HG03521 (cell line): ENCODE measurements at regions not wholly inside any gene's neighbourhood (a gene's known extent, or its start where the extent isn't known, plus 50 kb on each side); places are given as distances from the start of the nearest gene placed in this dataset.

Source experiments
- ATAC-seq: cut with Tn5 transposase; IDR thresholded peaks from one replicate; pipeline ENCODE4 v1.9.1; 2021; ENCODE audit warnings: mild to moderate bottlenecking, moderate library complexity; ENCODE audit not compliant: unreplicated experiment

DNA sequence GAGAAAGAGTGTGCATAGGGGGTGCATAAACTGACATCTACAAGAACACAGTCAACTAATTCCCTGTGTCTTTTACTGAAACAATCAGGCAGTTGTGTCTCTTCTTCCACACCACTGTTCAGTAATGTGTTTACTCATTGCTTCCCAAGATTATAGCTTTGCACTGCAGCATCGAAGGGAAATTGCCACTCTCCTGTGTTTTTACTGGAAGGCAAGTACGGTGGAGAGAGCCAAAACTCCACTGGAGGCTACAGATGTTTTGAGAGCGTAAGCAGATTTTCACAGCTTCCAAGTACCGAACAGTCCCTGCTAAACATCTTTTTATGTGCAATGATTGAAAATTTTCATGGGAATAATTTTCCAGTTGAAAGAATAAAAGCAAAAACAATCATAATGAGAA lies 510.5 kb upstream of the AKR1E2 start:
- ATAC-seq = no peak

DNA sequence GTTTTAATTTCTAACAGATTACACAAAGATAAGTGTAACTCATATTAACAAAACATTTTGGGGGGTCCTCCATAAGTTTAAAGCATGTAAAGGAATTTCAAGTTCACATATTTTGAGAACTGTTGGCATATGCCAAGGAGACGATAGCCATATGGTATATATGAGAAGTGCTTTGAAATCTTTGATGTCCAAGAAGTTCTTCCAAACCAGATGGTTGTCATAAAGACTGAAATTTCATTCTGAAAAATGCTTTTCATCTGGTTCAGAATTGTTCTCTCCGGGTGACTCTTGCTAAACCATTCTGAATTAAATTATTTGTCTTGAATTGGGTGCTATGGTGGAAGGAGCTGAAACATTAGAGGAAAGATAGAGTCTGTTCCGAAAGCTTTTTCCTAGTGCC lies 513.0 kb upstream of the AKR1E2 start:
- no peak for ATAC-seq

DNA sequence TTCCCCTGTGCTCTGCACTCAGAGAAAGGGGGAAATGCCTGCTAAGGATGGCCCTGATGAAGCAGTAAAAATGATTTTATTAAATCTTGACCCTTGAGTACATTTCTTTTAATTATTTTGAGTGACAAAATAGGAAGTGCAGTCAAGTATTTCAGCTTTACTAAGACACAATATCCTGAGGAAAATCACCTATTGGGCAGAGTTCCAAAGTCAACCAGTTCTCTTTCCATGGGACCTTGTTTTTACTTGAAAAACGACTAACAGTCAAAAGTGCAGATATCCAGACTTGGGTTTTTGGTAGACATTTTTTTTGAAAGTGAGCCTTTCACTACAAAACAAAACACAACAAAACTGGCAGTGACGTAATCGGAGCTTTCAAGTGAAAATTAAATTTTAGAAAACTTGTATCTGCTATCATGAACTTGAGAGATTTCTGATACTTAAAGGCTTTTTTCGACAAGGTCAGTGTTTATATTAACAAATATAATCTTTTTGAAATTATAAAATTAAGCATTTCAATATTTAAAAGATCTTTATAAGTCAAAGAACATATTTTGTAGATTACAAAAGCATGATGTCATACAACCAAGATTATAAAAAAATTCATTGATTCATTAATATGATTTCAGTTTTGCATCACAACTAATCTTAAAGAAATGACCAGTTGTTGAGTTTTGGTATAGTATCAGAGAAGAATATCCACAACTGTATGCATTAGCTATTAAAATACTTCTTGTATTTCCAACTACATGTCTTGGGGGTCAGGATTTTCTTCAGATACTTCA lies 513.8 kb upstream of the AKR1E2 start:
- ATAC-seq = no peak

DNA sequence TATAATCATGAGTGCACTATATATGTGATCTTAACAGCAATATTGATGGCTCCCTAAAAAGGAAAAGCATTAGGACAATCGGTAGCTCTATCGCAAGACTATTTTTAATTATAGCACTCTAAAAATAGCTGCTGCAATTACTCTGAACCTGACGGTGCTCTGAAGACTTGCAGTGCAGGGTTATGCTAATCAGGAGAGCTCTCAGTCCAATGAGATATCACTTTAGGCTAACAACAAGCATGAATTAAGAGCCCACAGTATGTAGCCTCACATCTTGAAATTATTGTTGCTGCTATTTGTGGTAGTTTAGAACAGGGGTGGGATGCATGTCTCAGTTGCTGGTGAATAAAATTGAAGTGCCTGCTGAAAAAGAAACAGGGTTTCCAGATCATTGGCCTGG lies 515.8 kb upstream of the AKR1E2 start:
- ATAC-seq = no peak

DNA sequence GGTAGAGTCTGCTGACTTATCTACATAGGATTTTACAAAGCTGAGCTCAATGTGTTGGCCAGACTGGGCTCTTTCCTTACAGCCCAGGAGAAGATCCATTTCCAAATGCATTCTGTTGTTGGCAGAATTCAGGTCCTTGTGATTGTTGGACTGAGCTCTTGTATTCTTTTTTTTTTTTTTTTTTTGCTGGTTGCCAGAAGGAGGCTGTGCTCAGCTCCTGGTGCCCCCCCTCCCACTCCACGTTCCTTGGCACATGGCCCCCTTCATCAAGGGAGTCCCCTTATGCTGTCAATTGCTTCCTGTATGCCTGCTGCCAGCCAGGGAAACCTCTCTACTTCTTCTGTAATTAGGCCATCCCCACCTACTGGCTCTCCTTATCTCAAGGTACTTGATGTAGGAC lies 518.1 kb upstream of the AKR1E2 start:
- ATAC-seq = no peak

DNA sequence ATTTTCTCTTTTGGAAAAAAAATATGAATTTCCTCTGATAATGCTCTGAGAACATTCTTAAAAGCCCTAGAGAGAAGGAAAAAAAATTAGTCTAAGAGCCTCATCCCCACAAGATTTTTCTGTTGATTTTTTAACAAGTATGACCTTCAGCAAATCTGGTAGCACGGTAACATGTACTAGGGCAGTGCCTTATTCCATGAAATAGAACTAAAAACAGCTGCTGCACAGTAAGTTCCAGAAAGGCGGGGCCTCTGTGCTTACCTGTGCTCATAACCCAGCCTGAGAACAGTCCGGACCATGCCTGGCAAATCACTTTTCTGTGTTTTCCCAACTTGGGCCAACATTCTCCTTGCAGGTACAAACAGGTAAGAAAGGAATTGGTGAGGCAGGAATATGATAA lies 519.1 kb upstream of the AKR1E2 start:
- no peak for ATAC-seq

DNA sequence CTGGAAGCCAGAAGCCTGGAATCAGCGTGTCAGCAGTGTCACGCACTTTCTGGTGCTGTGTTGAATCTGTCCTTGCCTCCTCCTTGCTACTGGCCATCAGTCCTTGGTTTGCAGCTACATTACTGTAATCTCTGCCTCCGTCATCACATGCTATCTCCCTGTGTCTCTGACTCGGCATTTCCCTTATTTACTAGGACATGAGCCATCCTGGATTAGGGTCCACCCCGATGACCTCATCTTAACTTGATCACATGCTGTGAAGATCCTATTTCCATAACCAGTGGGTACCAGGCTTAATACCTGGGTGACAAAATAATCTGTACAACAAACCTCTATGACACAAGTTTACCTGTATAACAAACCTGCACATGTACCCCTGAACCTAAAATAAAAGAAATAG lies 518.0 kb upstream of the KLF6 start:
- ATAC-seq = no peak

DNA sequence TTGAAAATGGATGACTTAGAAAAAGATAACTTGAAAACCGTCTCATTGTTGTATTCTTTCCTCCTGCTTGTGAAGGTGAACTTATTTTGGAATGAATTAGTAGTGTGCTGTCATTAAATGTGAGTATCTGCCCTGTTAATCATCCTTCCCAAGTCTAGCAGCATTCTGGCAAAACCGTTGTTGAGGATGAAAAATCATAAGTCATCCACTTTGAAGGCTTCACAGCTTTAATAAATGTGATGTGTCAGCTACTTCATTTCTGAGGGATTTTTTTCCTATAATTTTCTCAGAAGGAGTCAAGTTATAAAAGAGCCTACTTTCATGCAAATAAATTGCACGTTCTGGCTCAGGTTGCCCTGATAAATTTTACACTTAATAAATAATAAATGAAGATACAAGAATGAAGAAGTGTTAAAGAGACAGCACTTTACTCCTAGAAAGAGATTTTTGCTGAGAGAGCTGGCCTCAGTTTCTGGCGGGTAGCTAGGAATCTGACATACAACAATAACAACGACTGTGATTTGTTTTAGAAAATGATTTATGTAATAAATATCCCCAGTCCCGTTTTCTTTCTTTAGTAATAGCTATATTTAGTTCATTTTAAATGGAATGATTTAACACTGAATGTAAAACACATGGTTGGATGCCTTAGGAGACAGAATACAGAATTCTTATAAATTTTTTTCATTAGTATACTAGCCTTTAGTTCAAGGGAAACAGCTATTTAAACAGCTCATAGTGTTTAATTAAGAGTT lies 516.5 kb upstream of the KLF6 start:
- no peak for ATAC-seq

DNA sequence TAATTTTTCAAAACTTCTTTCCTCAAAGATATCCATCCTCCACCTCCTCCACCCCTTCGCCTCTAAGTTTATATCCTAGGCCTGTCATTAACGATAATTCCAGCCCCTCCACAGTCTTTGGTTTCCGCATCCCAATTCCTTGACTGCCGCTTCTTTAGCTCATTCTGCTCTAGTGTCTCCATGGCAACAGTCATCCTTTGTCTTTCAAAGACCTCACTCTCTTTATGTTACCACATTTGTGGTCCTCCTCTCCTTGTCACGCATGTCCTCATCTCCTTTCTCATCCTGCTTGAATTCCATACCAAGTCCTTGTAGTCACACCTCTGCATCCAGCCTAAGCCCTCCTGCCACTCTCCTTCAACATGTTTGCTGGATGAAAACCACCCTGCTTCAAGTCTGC lies 511.2 kb upstream of the KLF6 start:
- ATAC-seq = no peak

DNA sequence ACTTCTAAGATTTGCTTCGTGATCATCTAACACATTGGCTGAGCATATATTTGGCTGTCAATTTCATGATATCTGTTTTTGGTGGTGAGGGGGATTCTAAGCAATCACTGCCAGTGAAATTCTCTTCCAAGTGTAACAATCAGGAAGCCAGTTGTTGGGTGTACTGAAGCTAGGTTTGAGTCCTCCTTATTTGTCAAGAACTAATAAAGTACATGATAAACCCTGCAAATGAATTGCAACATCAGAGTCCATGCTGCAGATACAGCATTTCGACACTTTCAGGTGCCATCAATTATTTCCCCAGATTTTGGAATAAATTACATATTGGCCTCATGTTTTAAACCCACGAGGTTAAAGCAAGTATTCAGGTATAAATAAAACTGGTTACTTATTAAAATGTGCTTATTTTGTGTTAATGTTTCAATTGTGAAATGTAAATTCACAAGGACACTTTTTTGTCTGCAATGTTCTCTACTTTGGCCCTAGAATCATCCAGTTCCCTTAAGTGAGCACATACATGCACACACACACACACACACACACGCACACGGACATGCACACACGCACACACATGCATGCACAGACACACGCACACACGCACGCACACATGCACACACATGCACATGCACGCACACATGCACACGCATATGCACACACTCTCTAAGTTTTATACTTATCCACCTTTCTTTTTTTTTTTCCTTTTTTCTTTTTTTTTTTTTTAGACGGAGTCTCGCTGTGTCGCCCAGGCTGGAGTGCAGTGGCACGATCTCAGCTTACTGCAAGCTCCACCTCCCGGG lies 510.2 kb upstream of the KLF6 start:
- ATAC-seq = no peak

DNA sequence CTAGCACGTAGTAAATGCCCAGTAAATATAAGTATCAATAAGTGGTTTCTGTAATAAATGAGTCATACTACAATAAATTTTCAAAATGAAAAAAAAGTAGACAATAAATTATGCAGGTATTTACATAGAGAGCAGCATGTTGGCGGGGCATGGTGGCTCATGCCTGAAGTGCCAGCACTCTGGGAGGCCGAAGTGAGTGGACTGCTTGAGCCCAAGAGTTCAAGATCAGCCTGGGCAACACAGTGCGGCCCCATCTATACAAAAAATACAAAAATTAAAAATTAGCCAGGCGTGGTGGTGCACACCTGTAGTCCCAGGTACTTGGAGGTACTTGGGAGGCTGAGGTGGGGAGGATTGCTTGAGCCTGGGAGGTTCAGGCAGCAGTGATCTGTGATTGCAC lies 509.3 kb upstream of the KLF6 start:
- no peak for ATAC-seq

DNA sequence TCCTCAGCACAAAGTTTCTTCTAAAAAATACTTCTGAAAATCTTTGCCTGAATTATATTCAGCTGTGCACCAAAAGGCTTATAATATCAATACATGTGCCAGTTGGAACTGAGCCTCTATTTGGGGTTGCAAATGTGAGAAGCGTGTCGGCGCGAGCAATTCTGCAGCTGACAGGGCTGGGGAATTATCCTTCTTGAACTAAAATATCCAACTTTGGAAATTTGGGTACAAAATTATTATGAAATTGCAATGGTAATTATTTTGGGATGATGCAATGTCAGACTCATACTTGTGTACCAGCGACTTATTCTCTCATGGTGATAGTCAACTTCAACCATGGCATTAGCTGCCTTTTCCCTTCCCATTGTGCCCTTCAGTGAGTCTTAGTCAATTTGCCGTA lies 507.0 kb upstream of the KLF6 start:
- no peak for ATAC-seq

DNA sequence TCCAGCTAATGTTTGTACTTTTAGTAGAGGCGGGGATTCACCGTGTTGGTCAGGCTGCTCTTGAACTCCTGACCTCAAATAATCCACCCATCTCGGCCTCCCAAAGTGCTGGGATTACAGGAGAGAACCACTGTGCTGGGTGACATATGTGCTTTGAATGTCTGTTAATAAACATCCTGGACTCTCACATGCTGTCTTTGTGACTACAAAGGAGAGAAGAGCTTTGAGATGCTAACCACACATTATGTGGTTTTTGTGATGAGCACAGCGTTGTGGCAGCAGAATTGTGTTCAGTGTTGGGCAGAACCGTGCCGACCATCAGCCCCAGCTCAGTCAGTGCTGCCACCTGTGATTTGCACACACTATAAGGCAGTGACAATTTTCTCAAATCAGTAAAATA lies 500.1 kb upstream of the KLF6 start:
- no peak for ATAC-seq

DNA sequence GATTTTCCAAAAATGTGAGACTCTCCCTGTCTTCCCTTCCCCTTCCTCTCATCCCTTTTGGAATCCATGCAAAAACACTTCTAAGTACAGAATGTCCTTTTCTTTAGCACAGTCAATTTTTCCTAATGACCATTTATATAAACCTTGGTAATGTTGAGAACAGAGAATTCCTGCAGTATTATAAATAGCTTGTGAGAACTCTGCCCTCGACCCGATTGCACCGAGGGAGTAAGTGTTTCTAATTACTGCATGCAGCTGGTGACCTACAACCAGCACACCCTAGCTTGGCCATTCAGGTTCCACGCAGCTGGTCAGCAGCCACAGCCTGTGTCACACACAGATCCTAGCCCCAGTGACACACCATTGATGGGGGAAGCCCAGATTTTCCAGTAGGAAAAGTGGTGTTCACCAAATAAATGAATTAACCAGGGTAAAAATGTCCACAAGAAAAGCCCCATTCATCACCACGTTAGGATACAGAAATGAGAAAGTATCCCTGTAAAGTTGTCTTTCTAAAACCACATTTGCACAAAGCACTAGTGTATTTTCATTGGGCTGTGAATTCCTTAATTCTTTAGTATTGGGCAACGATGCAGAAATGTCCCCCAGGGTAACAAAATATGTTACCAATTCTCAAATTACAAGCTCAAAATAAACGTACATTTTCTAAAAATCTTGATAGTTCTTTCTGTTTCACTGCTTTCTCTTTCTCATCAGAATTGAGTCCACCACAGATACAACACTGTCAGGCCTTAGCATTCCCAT lies 499.0 kb upstream of the KLF6 start:
- ATAC-seq = no peak

DNA sequence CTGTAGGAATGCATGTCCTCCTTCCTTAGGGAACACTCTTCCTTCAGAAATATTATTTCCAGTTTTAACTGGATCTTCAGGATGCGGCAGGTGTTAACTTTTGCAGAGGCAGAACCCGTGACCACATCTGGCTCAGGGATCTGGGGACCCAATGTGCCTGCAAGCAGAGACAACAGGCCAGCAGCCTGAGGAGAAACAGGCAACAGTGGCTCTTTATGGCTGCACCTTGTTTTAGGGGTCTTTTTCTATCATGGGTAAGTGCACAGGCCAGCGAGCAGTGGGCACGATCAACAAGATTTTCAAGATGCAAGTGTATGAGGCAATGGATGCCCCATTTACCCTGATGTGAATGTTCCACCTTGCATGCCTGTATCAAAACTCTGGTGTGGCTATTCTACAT lies 497.5 kb upstream of the KLF6 start:
- ATAC-seq = no peak

DNA sequence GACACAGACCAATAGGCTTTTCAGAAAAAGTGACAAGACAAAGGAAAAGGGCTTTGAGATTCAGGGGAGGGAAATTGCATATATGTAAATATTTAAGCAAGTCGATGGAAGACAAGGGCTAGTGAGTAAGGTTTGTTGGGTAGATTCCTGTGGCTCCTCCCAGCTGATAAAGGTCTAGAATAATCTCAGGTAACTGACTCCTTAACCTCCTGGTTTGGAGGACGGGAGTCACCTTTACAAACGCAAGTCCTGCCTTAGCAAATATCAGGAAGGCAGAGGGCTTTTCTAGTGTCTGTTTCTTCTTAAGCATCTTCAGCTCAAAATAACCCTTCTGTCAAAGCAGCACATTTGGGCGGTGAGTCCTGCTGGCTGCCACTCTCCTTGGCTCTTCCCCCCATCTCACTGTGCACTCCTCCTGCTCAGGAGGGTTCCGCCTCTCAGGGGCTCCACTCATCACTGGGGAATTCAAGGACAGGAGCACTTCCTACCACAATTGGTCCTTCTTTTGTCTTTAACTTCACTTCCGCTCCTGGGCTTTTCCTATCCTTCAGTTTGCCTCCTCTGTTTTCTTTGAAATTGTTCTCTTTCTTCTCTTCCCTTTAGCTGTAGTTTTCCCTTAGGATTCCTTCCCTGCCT lies 496.3 kb upstream of the KLF6 start:
- ATAC-seq = no peak

DNA sequence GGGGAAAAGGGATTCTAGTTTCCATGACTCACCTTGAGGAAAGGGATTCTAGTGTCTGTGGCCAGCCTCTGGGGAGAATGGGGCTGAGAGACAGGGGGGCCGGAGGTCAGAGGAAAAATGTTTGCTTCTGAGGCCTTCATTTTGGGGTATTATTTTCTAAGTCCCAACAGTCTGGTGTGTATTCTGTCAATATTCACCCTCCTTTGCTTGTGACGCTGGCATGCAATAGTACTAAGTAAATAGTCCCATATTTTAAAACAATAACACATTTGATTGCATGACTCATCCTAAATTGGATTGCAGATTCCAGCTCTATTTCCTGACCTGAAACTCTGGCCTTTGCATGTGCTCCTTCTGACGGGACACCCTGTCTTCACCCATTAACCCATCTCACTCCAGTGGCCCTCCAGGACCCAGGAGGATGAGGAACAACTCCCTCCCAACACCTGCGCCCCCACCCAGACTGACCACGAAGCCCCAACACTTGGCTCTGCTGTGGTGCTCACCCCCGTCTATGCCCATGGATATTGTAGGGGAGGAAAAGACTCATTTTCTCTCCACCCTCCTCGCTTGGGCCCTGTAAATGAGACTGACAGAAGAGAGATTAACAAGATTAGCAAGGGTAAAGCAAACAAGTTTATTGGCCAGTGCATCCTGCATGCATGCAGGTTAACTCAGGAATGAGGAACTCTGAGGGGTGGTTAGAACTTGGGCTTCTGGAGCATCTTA lies 495.6 kb upstream of the KLF6 start:
- no peak for ATAC-seq

DNA sequence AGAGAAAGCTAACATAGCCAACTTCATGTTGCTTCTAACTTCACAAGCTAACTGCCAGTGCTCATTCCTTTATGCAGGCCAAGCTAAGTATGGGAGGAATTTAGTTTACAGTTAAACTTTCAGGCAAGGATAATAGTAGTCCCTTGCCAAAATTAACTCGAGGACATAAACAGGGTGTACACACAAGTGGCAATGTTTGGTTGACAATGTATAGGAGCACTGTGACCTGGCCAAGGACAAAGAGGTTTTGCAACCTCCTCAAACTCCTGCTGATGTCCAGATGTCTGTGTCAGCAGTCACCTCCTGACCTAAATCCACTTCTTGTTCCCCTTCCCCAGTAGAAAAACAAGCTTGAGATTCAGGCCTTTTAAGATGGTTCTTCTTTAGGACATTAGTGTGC lies 494.6 kb upstream of the KLF6 start:
- no peak for ATAC-seq

DNA sequence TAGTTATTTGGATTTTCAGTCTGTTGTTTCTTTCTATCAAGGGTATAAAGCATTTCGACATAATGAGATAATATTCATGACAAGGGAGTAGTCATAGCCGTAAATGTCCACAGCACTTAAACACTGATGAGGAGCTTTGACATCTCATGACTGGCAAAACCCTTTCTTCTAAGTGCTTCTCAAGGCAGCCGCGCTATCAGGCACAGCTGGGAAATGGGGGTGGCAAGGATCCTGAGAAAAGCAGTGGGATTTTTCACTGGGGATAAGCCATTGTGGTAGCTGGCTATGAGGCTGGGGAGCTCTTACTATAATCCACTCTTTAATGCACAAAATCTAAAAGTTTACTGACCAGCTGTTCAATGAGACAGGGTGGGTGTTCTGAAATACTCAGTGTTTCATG lies 493.2 kb upstream of the KLF6 start:
- no peak for ATAC-seq

DNA sequence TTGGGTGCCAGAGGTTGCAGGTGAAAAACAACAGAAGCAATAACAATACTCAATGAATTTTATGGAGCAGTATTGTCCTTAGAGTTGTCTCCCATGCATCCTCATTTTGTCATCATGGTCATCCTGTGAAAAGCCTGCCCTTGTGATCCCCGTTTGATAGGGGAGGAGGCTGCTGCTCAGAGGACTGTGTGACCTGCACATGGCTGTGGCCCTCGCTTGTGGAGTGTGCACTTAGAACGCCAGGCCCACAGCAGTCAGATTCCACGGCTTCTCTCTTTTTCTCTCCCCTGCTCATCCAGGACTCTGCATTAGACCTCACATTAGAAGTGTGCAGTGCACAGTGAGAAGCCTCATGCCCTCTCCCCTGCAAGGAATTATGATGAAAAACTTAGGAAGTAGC lies 491.1 kb upstream of the KLF6 start:
- no peak for ATAC-seq
